ENCODE measurements at regions not wholly inside any gene's neighbourhood (a gene's known extent, or its start where the extent isn't known, plus 50 kb on each side); places are given as distances from the start of the nearest gene placed in this dataset.

DNA sequence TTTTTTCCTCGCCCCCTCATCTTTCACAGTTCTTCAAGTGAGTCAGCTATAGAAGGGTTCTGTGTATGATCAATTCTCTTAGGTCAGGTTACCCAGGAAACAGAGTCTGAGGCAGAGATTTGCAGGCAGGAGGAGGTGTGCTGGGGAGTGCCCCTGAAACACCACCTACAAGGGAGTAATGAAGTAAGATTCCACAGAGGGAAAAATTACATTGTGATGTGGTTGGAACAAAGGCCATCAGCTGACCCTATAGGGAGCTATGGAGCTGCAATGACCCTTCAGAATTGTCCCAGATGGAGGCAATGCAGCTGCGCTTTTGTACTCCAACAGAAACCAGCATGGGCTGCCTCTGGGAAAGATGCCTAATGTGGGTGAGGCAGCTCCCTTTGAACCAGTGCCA, 142.2 kb upstream of the CNTN3 start:
- TF ChIP-seq, protein P1, sequence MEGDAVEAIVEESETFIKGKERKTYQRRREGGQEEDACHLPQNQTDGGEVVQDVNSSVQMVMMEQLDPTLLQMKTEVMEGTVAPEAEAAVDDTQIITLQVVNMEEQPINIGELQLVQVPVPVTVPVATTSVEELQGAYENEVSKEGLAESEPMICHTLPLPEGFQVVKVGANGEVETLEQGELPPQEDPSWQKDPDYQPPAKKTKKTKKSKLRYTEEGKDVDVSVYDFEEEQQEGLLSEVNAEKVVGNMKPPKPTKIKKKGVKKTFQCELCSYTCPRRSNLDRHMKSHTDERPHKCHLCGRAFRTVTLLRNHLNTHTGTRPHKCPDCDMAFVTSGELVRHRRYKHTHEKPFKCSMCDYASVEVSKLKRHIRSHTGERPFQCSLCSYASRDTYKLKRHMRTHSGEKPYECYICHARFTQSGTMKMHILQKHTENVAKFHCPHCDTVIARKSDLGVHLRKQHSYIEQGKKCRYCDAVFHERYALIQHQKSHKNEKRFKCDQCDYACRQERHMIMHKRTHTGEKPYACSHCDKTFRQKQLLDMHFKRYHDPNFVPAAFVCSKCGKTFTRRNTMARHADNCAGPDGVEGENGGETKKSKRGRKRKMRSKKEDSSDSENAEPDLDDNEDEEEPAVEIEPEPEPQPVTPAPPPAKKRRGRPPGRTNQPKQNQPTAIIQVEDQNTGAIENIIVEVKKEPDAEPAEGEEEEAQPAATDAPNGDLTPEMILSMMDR (conservative IDR thresholded peaks at IDR 0.05) = no peak
- TF ChIP-seq ZFX (IDR thresholded peaks at IDR 0.05) = no peak
